K562 (cell line): ENCODE measurements at regions not wholly inside any gene's neighbourhood (a gene's known extent, or its start where the extent isn't known, plus 50 kb on each side); places are given as distances from the start of the nearest gene placed in this dataset.
A peak's percentile ranks its signal among the peaks of the same experiment; 100 is the strongest.

Experiments
- ATAC-seq: fragments of 200-7000 bp; cut with Tn5 transposase; 3 replicates; pipeline ENCODE4 v1.9.1; 2020; ENCODE audit warnings: moderate library complexity
- BruUV-seq: library from RNA; stranded (reverse); fragments of 400-500 nt; replicated peaks from 2 replicates; lab custom pipeline; 2021; lab: Mats Ljungman, UMichigan
- CTCF ChIA-PET: fragments of 300-600 bp; formaldehyde crosslinking; extraction: SDS; loops from one replicate; lab custom pipeline; 2021; ENCODE audit warnings: low intra/inter-chr PET ratio; lab: Yijun Ruan, JAX
- POLR2A ChIA-PET: fragments of 300-600, 350-650 bp; sonication (Branson Sonifier 250); formaldehyde crosslinking; extraction: SDS; loops from one replicate; lab custom pipeline; 2021; ENCODE audit warnings: antibody characterized with exemption, inconsistent platforms; lab: Yijun Ruan, JAX
- DNase-seq, 4 experiments: peaks; one replicate each; pipeline versions ENCODE4 v3.0.0 to v3.0.0-alpha.2; 2011 to 2018; ENCODE audit warnings: low spot score in 3 of 4, mixed read lengths in 3 of 4; ENCODE audit errors: extremely low read depth in 1 of 4
- FAIRE-seq: peaks from 2 replicates; lab custom pipeline; 2011; peaks lifted over from hg19 to GRCh38; lab: Jason Lieb, UNC
- H2AFZ ChIP-seq: 2 replicates; pipeline ENCODE4 v1.6.0; 2011; ENCODE audit warnings: low read depth, low read length, control low read depth, inconsistent platforms
- H3K27ac ChIP-seq: fragments of 200-600 bp; 3 replicates; pipeline ENCODE4 v1.8.0; 2011; ENCODE audit warnings: low read depth, mild to moderate bottlenecking, control low read depth, inconsistent platforms, low read length, moderate library complexity, mixed read lengths; ENCODE audit errors: extremely low read depth
- H3K27me3 ChIP-seq, 2 experiments: fragments of 300-600 bp in 1 of 2; 2 replicates in 1 of 2; 3 replicates in 1 of 2; pipeline versions ENCODE4 v1.6.0 to v1.8.0; 2011; ENCODE audit warnings: inconsistent platforms in 2 of 2, low read length in 2 of 2, mild to moderate bottlenecking in 1 of 2, mixed read lengths in 1 of 2, moderate library complexity in 1 of 2; ENCODE audit not compliant: control insufficient read depth in 2 of 2, insufficient read depth in 2 of 2
- H3K36me3 ChIP-seq: fragments of 300-600 bp; 3 replicates; pipeline ENCODE4 v1.8.0; 2011; ENCODE audit warnings: mild to moderate bottlenecking, low read length, inconsistent platforms; ENCODE audit not compliant: control insufficient read depth, insufficient read depth
- H3K4me1 ChIP-seq, 2 experiments: fragments of 200-600 bp in 1 of 2; replicated peaks in 1 of 2; 2 replicates in 1 of 2; 3 replicates in 1 of 2; pipeline versions ENCODE4 v1.5.1 to v1.8.0; 2011; ENCODE audit warnings: inconsistent platforms in 2 of 2, low read length in 2 of 2, mild to moderate bottlenecking in 1 of 2, mixed read lengths in 1 of 2, moderate library complexity in 1 of 2; ENCODE audit not compliant: control insufficient read depth in 2 of 2, insufficient read depth in 2 of 2
- H3K4me2 ChIP-seq: 2 replicates; pipeline ENCODE4 v1.6.1; 2011; ENCODE audit warnings: low read length, control low read depth, inconsistent platforms, mixed read lengths; ENCODE audit not compliant: insufficient read depth
- H3K4me3 ChIP-seq: fragments of 200-600 bp; sonication (generic), shearing (Covaris generic); 2 replicates; pipeline ENCODE4 v1.5.1; 2016; ENCODE audit warnings: control low read depth, inconsistent platforms
- H3K79me2 ChIP-seq: fragments of 200-600 bp; 3 replicates; pipeline ENCODE4 v1.8.0; 2011; ENCODE audit warnings: low read length, inconsistent platforms; ENCODE audit not compliant: control insufficient read depth, insufficient read depth
- H3K9ac ChIP-seq, 2 experiments: 2 replicates each; pipeline versions ENCODE4 v1.6.0 to v1.6.1; 2011; ENCODE audit warnings: low read depth in 2 of 2, low read length in 2 of 2, control low read depth in 1 of 2, inconsistent platforms in 1 of 2, mild to moderate bottlenecking in 1 of 2, mixed read lengths in 1 of 2; ENCODE audit not compliant: insufficient read depth in 1 of 2
- H3K9me1 ChIP-seq: one replicate; pipeline ENCODE4 v1.6.0; 2011; ENCODE audit warnings: inconsistent platforms, mild to moderate bottlenecking, low read length, moderate library complexity; ENCODE audit not compliant: control insufficient read depth, insufficient read depth
- H3K9me3 ChIP-seq: replicated peaks from 2 replicates; pipeline ENCODE4 v1.5.1; 2011; ENCODE audit warnings: low read depth, low read length, inconsistent platforms; ENCODE audit not compliant: control insufficient read depth, insufficient read depth
- H4K20me1 ChIP-seq: replicated peaks from 2 replicates; pipeline ENCODE4 v1.6.1; 2011; ENCODE audit warnings: low read length, inconsistent platforms, mixed read lengths; ENCODE audit not compliant: control insufficient read depth, insufficient read depth
- CTBP1 ChIP-seq: fragments of 450-650 bp; IDR thresholded peaks from 2 replicates; pipeline ENCODE4 v1.6.1; 2016; ENCODE audit warnings: borderline replicate concordance
- CXXC5 ChIP-seq: fragments of 250-450 bp; sonication (Bioruptor Pico); IDR thresholded peaks from 2 replicates; pipeline ENCODE4 v1.8.0; 2022; ENCODE audit warnings: inconsistent platforms, mild to moderate bottlenecking, moderate library complexity
- DMBX1 ChIP-seq: fragments of 250-450 bp; sonication (Bioruptor Pico); IDR thresholded peaks from 2 replicates; pipeline ENCODE4 v1.8.0; 2022; ENCODE audit warnings: inconsistent platforms, mild to moderate bottlenecking, moderate library complexity, borderline replicate concordance
- ELF2 ChIP-seq: fragments of 250-450 bp; sonication (Bioruptor Pico); IDR thresholded peaks from 2 replicates; pipeline ENCODE4 v1.5.0; 2021; ENCODE audit warnings: mild to moderate bottlenecking
- FOXK1 ChIP-seq: sonication (generic); formaldehyde crosslinking; IDR thresholded peaks from 2 replicates; pipeline ENCODE4 v1.8.0; 2022; ENCODE audit warnings: missing genetic modification reagents, mild to moderate bottlenecking, borderline replicate concordance
- GABPB2 ChIP-seq: fragments of 250-450 bp; sonication (Bioruptor Pico); conservative IDR thresholded peaks from 2 replicates; pipeline ENCODE4 v1.5.1; 2021; ENCODE audit warnings: mild to moderate bottlenecking
- MTA1 ChIP-seq: fragments of 450-650 bp; IDR thresholded peaks from 2 replicates; pipeline ENCODE4 v1.6.1; 2017; ENCODE audit warnings: borderline replicate concordance
- NBN ChIP-seq: fragments of 450-650 bp; IDR thresholded peaks from 2 replicates; pipeline ENCODE4 v1.6.1; 2016; ENCODE audit warnings: low read depth, mild to moderate bottlenecking
- NUFIP1 ChIP-seq: fragments of 450-650 bp; IDR thresholded peaks from 2 replicates; pipeline ENCODE4 v1.6.1; 2018; ENCODE audit not compliant: partially characterized antibody
- TCF3 ChIP-seq: sonication (generic); formaldehyde crosslinking; IDR thresholded peaks from 2 replicates; pipeline ENCODE4 v1.4.0; 2020; ENCODE audit warnings: mild to moderate bottlenecking, missing genetic modification reagents
- ZBTB49 ChIP-seq: sonication (generic); formaldehyde crosslinking; IDR thresholded peaks from 2 replicates; pipeline ENCODE4 v1.8.0; 2022; ENCODE audit warnings: missing genetic modification reagents, mild to moderate bottlenecking, borderline replicate concordance
- ZNF124 ChIP-seq: sonication (generic); formaldehyde crosslinking; IDR thresholded peaks from 2 replicates; pipeline ENCODE4 v1.8.1; 2022; ENCODE audit warnings: missing genetic modification reagents
- ZNF354B ChIP-seq: fragments of 250-450 bp; sonication (Bioruptor Pico); IDR thresholded peaks from 2 replicates; pipeline ENCODE4 v1.4.0; 2020
- WGBS: fragments of 100-300 bp; shearing (Covaris generic); methylation state at CpG from one replicate; pipeline ENCODE4 v1.1.6; 2016; ENCODE audit warnings: low coverage, mixed read lengths; ENCODE audit not compliant: insufficient coverage; ENCODE audit errors: missing lambda C conversion rate; 5-methylcytosine and 5-hydroxymethylcytosine counted together
- in situ Hi-C: fragments of 300-500 bp; cut with MboI; formaldehyde crosslinking; loops from 4 replicates; pipeline ENCODE4 v1.15.0; 2018; ENCODE audit warnings: inconsistent platforms, mixed read lengths
- intact Hi-C: fragments of 100-400 bp; cut with micrococcal nuclease; formaldehyde crosslinking; loops from 2 replicates; pipeline ENCODE4 v1.14.2; 2022
- TF ChIP-seq, protein P1 (sequence below): fragments of 250-450 bp; sonication (Bioruptor Pico); IDR thresholded peaks from 2 replicates; pipeline ENCODE4 v1.8.0; 2022; ENCODE audit warnings: moderate library complexity, mild to moderate bottlenecking, inconsistent platforms
- TF ChIP-seq, protein P2 (sequence below), 2 experiments: fragments of 450-650 bp; IDR thresholded peaks; 2 replicates each; pipeline ENCODE4 v1.6.1; 2016

DNA sequence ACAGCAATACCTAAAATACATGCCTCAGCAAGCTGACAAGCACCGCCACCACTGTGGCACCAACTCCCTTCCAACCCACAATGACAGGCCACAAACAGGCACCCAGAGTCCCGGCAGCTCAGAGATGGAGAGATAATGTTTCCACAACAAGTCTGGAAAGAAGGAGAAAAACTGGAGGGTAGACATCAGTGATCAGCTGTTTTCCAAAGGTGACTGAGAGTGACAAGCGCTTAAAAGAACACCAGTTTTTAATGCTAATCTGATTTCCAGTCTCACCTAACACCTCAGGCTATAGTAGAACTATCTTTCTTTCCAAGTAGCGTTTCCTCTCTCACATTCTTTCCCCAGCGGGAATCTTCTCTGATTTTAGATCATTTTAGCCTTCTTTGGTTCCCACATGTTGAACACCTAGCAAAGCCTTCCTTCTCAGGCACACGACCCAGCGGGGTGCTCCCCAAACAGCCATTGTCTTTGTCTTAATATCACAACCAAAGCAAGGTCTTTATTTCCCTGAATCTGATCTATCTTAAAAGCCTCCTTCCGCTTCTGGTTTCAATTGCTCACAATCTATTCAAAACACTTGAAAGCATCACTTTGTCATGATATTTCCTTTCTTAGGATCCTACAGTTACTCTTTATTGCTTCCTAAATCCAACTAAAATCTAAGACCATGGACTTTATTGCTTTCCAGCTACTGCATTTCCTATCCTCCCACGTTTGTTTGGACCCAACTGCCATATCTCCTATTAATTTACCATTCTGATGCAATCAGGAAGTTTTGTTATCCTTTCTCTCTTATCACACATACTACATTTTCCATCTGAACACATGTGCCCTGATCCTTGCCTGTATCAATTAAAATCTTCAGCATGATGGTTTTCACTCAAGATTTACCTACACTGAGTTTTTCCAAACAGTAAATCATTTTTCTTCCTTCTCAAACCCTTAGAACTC, 282.7 kb downstream of the ADGB start:
- Histone ChIP-seq H3K27me3 (no peaks in the 10 kb centered on the region), H3K79me2 (peaks cover 22% of the 10 kb centered on the region; the same call in 2 of the 3 replicates), H3K4me3 (no peak overlapping the region), H3K9me1 (no peaks in the 10 kb centered on the region), H3K27ac (peak overlapping the region; percentile 96), H3K4me2 (peak overlapping the region; percentile 35), H3K36me3 (no peaks in the 10 kb centered on the region), H4K20me1 (no peaks in the 10 kb centered on the region), H2AFZ (peak overlapping the region; percentile 71), H3K9me3 (no peaks in the 10 kb centered on the region), H3K9ac (peak overlapping the region; percentile 65 to 72; a peak in 3 of 4 replicates), H3K4me1 (peaks cover 44 to 89% of the 10 kb centered on the region in 2 experiments)
- WGBS, result 4% methylated on average over 9 of the region's 9 CpGs
- POLR2A ChIA-PET, result interaction anchor here (0.6 to 1.2 kb wide), 8 partner anchors 10 to 1146 kb away, joined by 3 to 4 read pairs (median 4); partner anchors contain the start of gene EPM2A
- intact Hi-C loops, result loop anchor here (10.0 kb wide), 1 partner anchor 1147 kb away; the partner anchor contains the start of gene EPM2A
- in situ Hi-C loops, result loop anchor here (25.0 kb wide), 1 partner anchor 331 kb away; the partner anchor contains the start of gene STXBP5
- FAIRE-seq, result peak; percentile 54
- peak in 2 of 4 experiments; percentile 53 to 71 for DNase-seq
- no peak for ATAC-seq
- BruUV-seq, result no TSS peak
- CTCF ChIA-PET, result no interaction called here
- TF ChIP-seq TCF3 (peak; percentile 26; the same call in 1 of the 2 replicates), MTA1 (peak; percentile 27; the same call in 1 of the 2 replicates), ZBTB49 (CRISPR knock-in tag) (no peak), ZNF124 (CRISPR knock-in tag) (no peak), CTBP1 (peak; percentile 60; the same call in 1 of the 2 replicates), NBN (0 out of 2 replicates have a peak, but pooled peaks have one; percentile 33), ELF2 (CRISPR knock-in tag) (peak; percentile 64; the same call in 1 of the 2 replicates), DMBX1 (CRISPR knock-in tag) (peak; percentile 72), CXXC5 (peak; percentile 63), NUFIP1 (no peak), ZNF354B (no peak), FOXK1 (CRISPR knock-in tag) (0 out of 2 replicates have a peak, but pooled peaks have one; percentile 33), GABPB2 (CRISPR knock-in tag) (no peak)
- TF ChIP-seq, protein P1, sequence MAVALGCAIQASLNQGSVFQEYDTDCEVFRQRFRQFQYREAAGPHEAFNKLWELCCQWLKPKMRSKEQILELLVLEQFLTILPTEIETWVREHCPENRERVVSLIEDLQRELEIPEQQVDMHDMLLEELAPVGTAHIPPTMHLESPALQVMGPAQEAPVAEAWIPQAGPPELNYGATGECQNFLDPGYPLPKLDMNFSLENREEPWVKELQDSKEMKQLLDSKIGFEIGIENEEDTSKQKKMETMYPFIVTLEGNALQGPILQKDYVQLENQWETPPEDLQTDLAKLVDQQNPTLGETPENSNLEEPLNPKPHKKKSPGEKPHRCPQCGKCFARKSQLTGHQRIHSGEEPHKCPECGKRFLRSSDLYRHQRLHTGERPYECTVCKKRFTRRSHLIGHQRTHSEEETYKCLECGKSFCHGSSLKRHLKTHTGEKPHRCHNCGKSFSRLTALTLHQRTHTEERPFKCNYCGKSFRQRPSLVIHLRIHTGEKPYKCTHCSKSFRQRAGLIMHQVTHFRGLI (CRISPR knock-in tag), result no peak
- TF ChIP-seq, protein P2, sequence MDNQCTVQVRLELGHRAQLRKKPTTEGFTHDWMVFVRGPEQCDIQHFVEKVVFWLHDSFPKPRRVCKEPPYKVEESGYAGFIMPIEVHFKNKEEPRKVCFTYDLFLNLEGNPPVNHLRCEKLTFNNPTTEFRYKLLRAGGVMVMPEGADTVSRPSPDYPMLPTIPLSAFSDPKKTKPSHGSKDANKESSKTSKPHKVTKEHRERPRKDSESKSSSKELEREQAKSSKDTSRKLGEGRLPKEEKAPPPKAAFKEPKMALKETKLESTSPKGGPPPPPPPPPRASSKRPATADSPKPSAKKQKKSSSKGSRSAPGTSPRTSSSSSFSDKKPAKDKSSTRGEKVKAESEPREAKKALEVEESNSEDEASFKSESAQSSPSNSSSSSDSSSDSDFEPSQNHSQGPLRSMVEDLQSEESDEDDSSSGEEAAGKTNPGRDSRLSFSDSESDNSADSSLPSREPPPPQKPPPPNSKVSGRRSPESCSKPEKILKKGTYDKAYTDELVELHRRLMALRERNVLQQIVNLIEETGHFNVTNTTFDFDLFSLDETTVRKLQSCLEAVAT (IDR thresholded peaks at IDR 0.05), result peak in 1 of 2 experiments; percentile 54; a peak in 2 of 4 replicates
